22Rv1 (cell line): ENCODE measurements at regions not wholly inside any gene's neighbourhood (a gene's known extent, or its start where the extent isn't known, plus 50 kb on each side); places are given as distances from the start of the nearest gene placed in this dataset.

ENCODE experiments used
- ZFX ChIP-seq: fragments of 450-650 bp; IDR thresholded peaks from 2 replicates; pipeline ENCODE4 v1.6.1; 2017; ENCODE audit warnings: antibody characterized with exemption, borderline replicate concordance
- TF ChIP-seq, protein P1 (sequence below): fragments of 450-650 bp; IDR thresholded peaks from 2 replicates; pipeline ENCODE4 v1.5.1; 2017; ENCODE audit warnings: mild to moderate bottlenecking

DNA sequence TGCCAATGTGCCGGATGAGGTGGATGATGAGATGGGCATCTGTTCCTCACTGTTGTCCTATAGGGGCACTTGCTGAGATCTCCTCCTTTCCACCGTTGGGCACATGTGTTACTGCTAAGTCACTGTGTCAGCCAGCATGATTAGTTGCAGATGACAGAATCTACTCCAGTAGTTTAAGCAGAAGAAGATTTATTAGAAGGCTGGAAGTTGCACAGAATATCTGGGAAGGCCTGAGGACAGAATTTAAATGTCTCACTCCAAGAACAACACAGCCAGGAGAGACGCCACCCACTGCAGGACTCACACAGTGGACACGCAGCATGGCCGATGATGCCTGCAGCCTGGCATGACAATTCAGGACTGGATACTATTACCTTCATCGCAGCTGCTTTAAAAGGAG lies 157.5 kb downstream of the NSG2 start:
- TF ChIP-seq, protein P1, sequence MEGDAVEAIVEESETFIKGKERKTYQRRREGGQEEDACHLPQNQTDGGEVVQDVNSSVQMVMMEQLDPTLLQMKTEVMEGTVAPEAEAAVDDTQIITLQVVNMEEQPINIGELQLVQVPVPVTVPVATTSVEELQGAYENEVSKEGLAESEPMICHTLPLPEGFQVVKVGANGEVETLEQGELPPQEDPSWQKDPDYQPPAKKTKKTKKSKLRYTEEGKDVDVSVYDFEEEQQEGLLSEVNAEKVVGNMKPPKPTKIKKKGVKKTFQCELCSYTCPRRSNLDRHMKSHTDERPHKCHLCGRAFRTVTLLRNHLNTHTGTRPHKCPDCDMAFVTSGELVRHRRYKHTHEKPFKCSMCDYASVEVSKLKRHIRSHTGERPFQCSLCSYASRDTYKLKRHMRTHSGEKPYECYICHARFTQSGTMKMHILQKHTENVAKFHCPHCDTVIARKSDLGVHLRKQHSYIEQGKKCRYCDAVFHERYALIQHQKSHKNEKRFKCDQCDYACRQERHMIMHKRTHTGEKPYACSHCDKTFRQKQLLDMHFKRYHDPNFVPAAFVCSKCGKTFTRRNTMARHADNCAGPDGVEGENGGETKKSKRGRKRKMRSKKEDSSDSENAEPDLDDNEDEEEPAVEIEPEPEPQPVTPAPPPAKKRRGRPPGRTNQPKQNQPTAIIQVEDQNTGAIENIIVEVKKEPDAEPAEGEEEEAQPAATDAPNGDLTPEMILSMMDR: no peak
- no peak for TF ChIP-seq ZFX
